Thyroid gland (tissue), 4 donors: ENCODE measurements at regions not wholly inside any gene's neighbourhood (a gene's known extent, or its start where the extent isn't known, plus 50 kb on each side); places are given as distances from the start of the nearest gene placed in this dataset.

Source experiments
- CTCF ChIP-seq, 6 experiments: fragments of 200-600 bp in 3 of 6; fragments of 450-650 bp in 3 of 6; sonication (generic) in 3 of 6; IDR thresholded peaks; one replicate each; pipeline ENCODE4 v1.5.1; 2016 to 2019; ENCODE audit warnings: antibody characterized with exemption in 6 of 6, mild to moderate bottlenecking in 2 of 6, inconsistent platforms in 1 of 6, moderate library complexity in 1 of 6
- POLR2A ChIP-seq, 2 donors: fragments of 450-650 bp; IDR thresholded peaks; one replicate each; pipeline ENCODE4 v1.6.1; 2017; ENCODE audit warnings: antibody characterized with exemption in 2 of 2, mild to moderate bottlenecking in 2 of 2, moderate library complexity in 1 of 2

GRCh38 chr4:23070848-23071570 is 378.3 kb downstream of the GBA3 start:
- TF ChIP-seq POLR2A (IDR thresholded peaks at IDR 0.05) (no peak), CTCF (IDR thresholded peaks at IDR 0.05) (no peak)
